ENCODE measurements at regions not wholly inside any gene's neighbourhood (a gene's known extent, or its start where the extent isn't known, plus 50 kb on each side); places are given as distances from the start of the nearest gene placed in this dataset.

GRCh38 chr12:77222336-77222735 is 157.0 kb upstream of the E2F7 start:
- TF ChIP-seq SUZ12 (IDR thresholded peaks at IDR 0.05; ENCODE audit: extremely low read depth, insufficient read depth, insufficient read length) (no peak), YY1 (IDR thresholded peaks at IDR 0.05; ENCODE audit: insufficient read depth, insufficient read length) (no peak)

Data from NT2/D1 (cell line).